Stimulated activated CD8-positive, alpha-beta memory T cell treated with anti-CD3 and anti-CD28 coated beads, Interleukin-15, amount 100 ng/mL, for 1 hour (primary cell): ENCODE measurements at regions not wholly inside any gene's neighbourhood (a gene's known extent, or its start where the extent isn't known, plus 50 kb on each side); places are given as distances from the start of the nearest gene placed in this dataset.
"Not testable (repeated sequence)": the region's sequence is repeated elsewhere in the genome, so short reads cannot be mapped to it uniquely, and the experiment has no call there.

Experiments
- DNase-seq: peaks from one replicate; pipeline ENCODE4 v3.0.0-alpha.2; 2020; ENCODE audit warnings: low read depth

DNA sequence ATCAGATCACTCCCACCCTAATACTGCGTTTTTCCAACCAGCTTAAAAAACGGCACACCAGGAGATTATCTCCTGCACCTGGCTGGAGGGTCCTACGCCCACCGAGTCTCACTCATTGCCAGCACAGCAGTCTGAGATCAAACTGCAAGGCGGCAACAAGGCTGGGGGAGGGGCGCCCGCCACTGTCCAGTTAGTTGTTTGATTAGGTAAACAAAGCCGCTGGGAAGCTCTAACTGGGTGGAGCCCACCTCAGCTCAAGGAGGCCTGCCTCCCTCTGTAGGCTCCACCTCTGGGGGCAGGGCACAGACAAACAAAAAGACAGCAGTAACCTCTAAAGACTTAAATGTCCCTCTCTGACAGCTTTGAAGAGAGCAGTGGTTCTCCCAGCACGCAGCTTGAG is 463.0 kb upstream of the CADM1 start:
- not testable (repeated sequence) for DNase-seq

DNA sequence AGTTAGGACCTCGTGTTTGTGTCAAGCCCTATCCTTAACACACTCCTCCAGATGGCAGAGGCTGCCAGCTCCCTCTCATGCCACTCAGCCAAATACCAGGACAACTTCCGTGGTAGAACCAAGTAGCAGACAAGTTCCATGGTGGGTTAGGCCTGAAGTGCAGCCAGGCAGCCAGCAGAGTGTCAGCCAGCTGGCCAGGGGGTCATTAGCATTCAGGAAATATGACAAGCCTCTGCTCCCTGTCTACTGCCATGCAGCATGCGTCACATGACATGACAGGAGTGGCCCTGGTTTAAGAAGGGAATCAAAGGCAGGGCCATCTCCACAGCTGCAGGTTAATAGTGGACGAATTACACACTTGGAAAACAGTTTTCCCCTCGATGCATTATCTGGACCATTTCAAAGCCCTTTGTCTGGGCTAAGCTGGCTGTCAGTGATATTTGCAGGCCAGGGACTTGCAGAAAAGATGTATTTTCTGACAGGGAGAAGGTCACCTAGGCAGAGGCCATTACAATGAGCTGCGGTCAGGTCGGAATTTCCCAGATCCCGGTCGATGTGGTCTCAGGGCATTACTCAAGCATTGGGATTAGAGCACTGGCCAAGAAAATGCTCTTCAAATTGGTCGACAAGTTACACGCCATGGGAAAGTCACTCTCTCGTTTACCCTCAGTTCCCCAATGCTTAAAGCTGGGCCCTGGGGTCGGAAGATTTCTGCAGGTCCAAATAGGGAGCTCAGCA is 461.7 kb upstream of the CADM1 start:
- DNase-seq: no peak

DNA sequence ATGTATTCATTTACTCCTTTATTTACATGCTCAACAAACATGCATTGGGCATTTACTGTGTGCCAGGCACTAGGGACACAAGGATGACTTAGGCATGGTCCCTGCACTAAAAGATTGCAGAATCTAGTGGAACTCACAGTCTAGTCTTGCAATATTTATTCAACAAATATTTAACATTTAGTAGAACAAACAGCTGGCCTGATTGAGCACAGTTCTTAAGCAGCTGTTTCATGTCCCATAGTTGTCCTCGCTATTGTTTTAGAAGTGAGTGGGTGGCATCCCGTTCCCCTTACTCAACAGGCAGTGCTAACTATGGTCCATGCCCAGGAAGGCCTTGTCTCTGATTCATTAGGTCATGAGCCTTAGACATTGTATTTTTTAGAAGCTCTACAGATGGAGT is 459.9 kb upstream of the CADM1 start:
- no peak for DNase-seq

DNA sequence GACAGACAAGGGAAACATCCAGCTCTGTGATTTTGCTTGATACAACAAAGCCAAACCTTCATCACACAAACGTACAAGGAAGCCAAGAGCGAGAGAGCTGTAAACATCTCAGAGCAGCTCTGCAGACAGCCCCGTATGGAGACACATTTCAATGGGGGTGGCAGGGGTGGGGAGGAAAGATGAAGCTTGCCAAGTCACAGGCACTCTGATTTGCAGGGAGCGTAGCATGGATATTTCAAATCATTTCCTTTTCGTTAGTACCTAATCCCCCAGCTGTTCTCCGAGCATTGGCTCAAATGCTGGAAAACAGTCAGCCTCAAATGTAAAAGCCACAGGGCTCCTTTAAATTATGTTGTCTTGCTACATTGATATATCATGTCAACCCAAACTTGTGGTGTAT is 458.9 kb upstream of the CADM1 start:
- DNase-seq: no peak

GRCh38 chr11:115961159-115962003 is 457.2 kb upstream of the CADM1 start:
- DNase-seq: no peak

DNA sequence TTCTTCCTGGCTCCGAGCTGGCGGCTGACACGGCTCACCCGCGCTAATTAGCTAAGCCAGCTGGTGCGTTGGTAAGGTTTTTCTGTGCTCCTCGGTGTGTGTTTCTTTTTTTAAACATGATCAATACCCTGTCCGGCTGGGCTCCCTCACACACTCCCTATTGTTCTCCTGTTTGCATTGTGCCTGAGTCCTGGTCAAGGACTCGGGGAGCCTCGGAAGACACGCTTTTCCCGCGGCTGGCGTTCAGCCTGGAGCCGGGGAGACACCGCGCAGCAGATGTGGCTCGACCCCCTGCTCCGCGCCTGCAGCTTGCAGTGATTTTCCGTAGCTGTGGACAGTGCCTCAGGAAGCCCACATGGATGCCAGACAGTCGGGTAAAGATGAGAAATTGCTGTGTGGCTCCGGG is 454.9 kb upstream of the CADM1 start:
- DNase-seq: no peak

DNA sequence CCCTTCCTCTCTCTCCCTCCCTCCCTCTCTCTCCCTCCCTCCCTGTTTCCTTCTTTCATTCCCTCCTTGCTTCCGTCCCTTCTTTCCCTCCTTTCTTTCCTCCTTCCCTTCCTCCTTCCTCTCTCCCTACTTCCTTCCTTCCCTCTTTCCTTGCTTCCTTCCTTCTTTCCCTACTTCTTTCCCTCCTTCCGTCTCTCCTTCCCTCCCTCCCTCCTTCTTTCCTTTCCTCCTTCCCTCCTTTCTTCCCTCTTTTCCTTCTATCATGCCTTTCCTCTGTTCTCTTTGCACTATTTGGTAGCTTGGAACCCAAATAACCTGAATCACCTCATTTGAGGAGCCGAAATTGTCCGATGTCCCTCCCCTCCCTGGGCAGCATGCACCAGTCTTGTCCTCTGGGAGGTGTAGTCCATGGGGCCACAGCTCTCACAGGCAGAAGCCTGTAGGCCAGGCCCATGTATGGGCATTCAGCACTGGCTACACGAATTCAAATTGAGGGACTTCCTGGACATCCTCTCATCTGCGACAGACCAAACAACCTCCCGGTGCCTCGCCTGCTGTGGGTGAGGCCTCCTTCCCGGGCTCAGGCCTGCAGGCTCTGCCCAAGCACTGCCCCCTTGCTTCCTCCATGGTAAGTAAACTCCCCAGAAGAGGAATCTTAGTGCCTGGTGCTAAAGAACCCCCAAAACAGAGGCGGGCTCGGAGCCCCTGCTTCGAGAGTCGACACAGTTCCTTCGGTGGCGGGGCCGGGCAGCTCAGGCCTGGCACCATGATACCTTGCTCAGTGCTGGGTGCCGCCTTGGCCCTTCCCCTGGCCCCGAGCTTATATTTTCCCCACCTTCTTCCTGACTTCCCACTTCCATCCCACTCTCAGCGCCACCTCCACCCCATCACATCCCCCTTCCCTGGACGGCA is 454.1 kb upstream of the CADM1 start:
- DNase-seq: no peak

DNA sequence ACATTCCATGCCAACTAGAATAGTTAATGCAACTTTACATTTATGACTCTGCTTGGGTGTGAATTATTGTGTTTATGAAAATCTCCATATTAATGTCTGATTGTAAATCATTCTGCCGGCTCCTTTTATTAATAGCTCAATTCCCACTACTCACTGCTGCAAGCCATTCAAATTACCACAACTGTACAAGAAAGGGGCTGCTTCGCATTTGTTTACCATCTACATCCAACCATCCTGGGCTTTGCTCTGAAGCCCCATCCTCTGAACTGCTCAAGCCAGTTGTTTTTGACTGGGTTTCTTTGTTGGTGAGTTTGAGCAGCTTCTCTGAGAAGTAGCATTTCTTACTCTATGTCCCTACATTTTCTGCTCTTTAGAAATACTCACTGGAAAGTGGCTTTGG is 451.6 kb upstream of the CADM1 start:
- no peak for DNase-seq

DNA sequence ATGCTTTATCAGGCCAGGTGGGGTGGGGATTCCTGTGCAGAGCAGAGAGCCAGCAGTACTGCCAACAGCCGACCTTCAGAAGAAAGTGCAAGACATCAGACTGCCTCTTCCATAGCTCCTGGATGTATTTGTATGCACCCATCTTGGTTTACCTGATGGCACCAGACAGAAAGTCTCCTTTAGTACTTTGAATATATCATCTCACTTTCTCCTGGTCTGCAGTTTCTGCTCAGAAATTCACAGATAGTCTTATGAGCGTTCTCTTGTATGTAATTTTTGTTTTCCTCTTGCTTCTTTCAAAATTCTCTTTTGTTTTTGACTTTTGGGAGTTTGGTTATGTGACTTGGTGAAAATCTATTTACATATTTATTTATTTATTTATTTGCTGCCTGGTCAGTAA is 446.4 kb upstream of the CADM1 start:
- DNase-seq: no peak

- DNase-seq: no peak
Observed at GRCh38 chr11:115944596-115944995, 440.4 kb upstream of the CADM1 start.

DNA sequence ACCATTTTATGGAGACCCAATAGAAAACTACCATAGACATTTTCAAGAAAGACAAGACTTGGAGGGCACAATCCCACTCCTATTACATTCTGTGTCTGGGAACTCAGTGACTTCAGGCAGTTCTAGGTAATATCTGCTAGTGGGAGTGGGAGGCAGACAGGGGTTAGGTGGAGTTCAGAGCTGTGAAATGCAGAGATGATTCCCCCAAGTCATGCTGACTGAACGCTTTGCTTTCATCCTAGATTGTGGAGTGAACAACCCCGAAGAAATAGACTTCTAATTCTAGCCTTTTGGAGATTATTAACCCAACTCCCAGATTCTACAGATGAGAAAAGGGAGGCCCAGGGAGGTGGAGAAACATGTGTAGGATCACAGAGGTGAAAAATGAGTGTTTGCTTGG is 437.8 kb upstream of the CADM1 start:
- DNase-seq: no peak

- no peak for DNase-seq
Observed at GRCh38 chr11:115941481-115941993, 437.3 kb upstream of the CADM1 start.

DNA sequence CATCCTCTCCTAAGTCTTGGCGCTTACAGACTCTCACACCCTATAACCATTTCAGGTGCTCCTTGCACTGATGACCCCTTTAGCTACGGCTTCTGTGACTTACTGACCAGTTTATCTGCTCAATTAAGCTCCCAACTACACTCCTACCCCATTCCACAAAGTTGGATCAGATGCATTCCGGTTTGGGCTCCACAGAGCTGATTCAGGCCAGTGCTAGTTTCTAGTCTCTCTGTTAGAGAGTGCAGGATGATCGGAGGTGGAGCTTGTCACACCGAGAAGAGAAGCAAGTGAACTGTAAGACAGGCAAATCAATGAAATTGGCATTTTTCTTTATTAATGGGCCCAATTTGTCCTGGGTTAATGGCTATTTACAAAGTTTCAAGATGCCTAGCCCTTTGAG is 436.8 kb upstream of the CADM1 start:
- DNase-seq: no peak

- DNase-seq: no peak
Observed at GRCh38 chr11:115939731-115940421, 435.7 kb upstream of the CADM1 start.

DNA sequence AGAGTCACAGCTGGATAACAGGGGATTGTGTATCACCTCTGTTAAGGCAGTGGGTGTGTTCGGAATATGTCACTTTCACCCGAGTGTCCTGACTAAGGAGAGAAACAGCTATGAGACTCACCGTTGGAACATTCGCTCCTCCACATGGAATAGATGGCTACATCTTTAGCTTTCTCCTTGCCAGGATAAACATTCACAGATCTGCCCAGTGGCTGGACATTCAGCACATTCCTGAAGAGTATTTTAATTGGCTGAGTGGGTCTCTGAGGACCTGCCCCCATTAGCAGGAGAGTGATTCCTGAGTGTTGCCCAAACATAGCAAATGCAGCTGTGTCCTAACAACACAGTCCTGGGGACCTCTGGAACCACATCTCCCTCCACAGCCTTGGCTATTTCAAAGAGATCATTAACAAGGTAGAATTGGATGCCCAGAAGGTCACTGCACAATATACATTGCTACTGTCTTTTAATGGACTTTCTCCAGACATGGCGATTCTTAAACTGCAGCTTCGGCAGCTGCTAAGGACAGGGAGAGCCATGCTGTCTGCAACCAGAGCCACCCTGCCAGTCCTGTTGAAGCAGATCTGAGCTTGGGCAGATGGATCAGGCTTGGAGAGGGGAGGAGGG is 435.0 kb upstream of the CADM1 start:
- DNase-seq: no peak

- no peak for DNase-seq
Observed at GRCh38 chr11:115933564-115933963, 429.3 kb upstream of the CADM1 start.

GRCh38 chr11:115931548-115932083 is 427.4 kb upstream of the CADM1 start:
- no peak for DNase-seq

DNA sequence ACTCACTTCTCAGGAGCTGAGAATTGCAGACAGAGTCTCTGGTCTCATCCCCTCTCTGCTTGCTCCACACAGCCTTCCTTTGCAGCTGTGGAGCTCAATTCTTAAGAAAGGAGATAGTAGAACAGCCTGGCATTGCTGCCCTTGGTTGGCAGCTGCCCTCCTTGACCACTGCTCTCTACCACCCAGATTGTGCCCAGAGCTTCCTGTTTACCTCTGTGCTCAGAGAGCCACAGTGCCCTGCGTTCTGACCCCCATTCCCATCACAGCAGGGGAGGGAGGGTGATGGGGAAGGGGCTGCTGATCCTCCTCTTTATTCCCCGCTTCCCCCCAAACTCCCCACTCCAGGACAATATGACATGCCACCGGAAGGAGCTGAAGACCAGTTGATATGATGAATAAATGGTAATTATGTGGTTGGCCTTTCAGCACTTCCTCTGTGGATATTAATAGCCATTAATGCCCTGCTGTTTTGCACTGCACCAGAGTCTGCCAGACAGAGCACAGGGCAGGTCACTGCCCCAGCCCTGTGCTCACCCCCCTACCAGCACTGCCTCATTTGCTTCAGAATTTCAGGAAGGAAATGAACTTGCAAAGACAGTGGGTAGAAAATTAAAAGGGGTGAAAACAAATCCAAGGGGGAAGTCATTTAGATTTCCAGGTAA is 426.8 kb upstream of the CADM1 start:
- DNase-seq: no peak

- no peak for DNase-seq
Observed at GRCh38 chr11:115930291-115930690, 426.1 kb upstream of the CADM1 start.

- DNase-seq: no peak
Observed at GRCh38 chr11:115929618-115930129, 425.5 kb upstream of the CADM1 start.
